Endothelial cell of umbilical vein (primary cell): ENCODE measurements at regions not wholly inside any gene's neighbourhood (a gene's known extent, or its start where the extent isn't known, plus 50 kb on each side); places are given as distances from the start of the nearest gene placed in this dataset. TPM values are rescaled to one million over a fixed set of nuclear protein-coding genes. Genes with fewer than 3 reads are reported as not detected.
A peak's percentile ranks its signal among the peaks of the same experiment; 100 is the strongest.

Source experiments
- microRNA counts: library from miRNA; unstranded; fragments of <30 nt; microRNA quantifications from one replicate; lab custom pipeline; 2016
- microRNA-seq: library from miRNA; unstranded; fragments of <30 nt; microRNA quantifications from one replicate; pipeline ENCODE4 v1.2.0, GENCODE V29; 2021; ENCODE audit warnings: borderline number of aligned reads, borderline replicate concordance
- small RNA-seq: library from RNA; depleted of rRNA; stranded (forward); fragments of <200 nt; gene quantifications from one replicate; pipeline ENCODE3, GENCODE V24; 2012; ENCODE audit warnings: low replicate concordance, low read depth; ENCODE audit not compliant: insufficient read depth, insufficient read length

MicroRNAs in the stretch of these regions (microRNA counts, 767-probe panel; counts per million panel counts)
- 723 counts per million, percentile 96 among the panel's probes with 10 or more counts for microRNA hsa-miR-548i (lab: Ali Mortazavi, UCI)

Small RNA genes in the stretch of these regions (microRNA-seq; reads per million reads assigned to microRNA genes)
- not detected for gene MIR548I1

Small RNA genes in the stretch of these regions (small RNA-seq; reads per million reads assigned to genes)
- gene AC092902.1 (not detected), gene AF186996.2 (not detected), gene AF186996.3 (not detected), gene MIR548I1 (not detected), gene SNRPCP11 (not detected)
